Smooth muscle cell (in vitro differentiated cells): ENCODE measurements at regions not wholly inside any gene's neighbourhood (a gene's known extent, or its start where the extent isn't known, plus 50 kb on each side); places are given as distances from the start of the nearest gene placed in this dataset.

Source experiments
- DNase-seq: peaks from one replicate; lab custom pipeline; 2025; ENCODE audit not compliant: unreplicated experiment; lab: John Stamatoyannopoulos, UW
- H2AFZ ChIP-seq: fragments of 200-600 bp; sonication (generic); 2 replicates; pipeline ENCODE4 v1.6.0; 2016; ENCODE audit warnings: antibody characterized with exemption, low read depth, mild to moderate bottlenecking
- H3F3A ChIP-seq: fragments of 200-600 bp; sonication (generic); 2 replicates; pipeline ENCODE4 v1.6.0; 2017; ENCODE audit warnings: antibody characterized with exemption, low read depth
- H3K27ac ChIP-seq: fragments of 200-600 bp; sonication (generic); 2 replicates; pipeline ENCODE4 v1.5.1; 2016; ENCODE audit warnings: low read depth, mild to moderate bottlenecking
- H3K27me3 ChIP-seq: fragments of 200-600 bp; sonication (generic); 2 replicates; pipeline ENCODE4 v1.6.1; 2016; ENCODE audit warnings: low read depth, mild to moderate bottlenecking
- H3K36me3 ChIP-seq: fragments of 200-600 bp; sonication (generic); 2 replicates; pipeline ENCODE4 v1.5.1; 2016; ENCODE audit warnings: low read depth
- H3K4me1 ChIP-seq: fragments of 200-600 bp; sonication (generic); 2 replicates; pipeline ENCODE4 v1.5.1; 2016; ENCODE audit warnings: low read depth
- H3K4me2 ChIP-seq: fragments of 200-600 bp; sonication (generic); 2 replicates; pipeline ENCODE4 v1.6.0; 2016; ENCODE audit warnings: mild to moderate bottlenecking
- H3K4me3 ChIP-seq: fragments of 200-600 bp; sonication (generic); 2 replicates; pipeline ENCODE4 v1.5.1; 2016; ENCODE audit warnings: mild to moderate bottlenecking
- H3K79me2 ChIP-seq: fragments of 200-600 bp; sonication (generic); 2 replicates; pipeline ENCODE4 v1.6.0; 2016; ENCODE audit warnings: low read depth, mild to moderate bottlenecking
- H3K9ac ChIP-seq: fragments of 200-600 bp; sonication (generic); 2 replicates; pipeline ENCODE4 v1.6.0; 2016; ENCODE audit warnings: low read depth
- H3K9me3 ChIP-seq: fragments of 200-600 bp; sonication (generic); replicated peaks from 2 replicates; pipeline ENCODE4 v1.5.1; 2016; ENCODE audit warnings: low read depth
- H4K20me1 ChIP-seq: fragments of 200-600 bp; sonication (generic); 2 replicates; pipeline ENCODE4 v1.6.0; 2016; ENCODE audit warnings: low read depth
- CTCF ChIP-seq: fragments of 200-600 bp; sonication (generic); IDR thresholded peaks from 2 replicates; pipeline ENCODE4 v1.5.1; 2017; ENCODE audit warnings: borderline replicate concordance, mild to moderate bottlenecking, antibody characterized with exemption; ENCODE audit not compliant: insufficient read depth, poor library complexity, severe bottlenecking
- WGBS: methylation state at CpG from one replicate; pipeline ENCODE4 v1.1.7; 2016; ENCODE audit warnings: low lambda C conversion rate; 5-methylcytosine and 5-hydroxymethylcytosine counted together

- no peak for TF ChIP-seq CTCF
- Histone ChIP-seq H3K36me3 (no peaks in the 10 kb centered on the region), H4K20me1 (no peaks in the 10 kb centered on the region), H2AFZ (no peak overlapping the region), H3K4me2 (no peak overlapping the region), H3K4me1 (no peaks in the 10 kb centered on the region), H3K4me3 (no peak overlapping the region), H3K27ac (no peak overlapping the region), H3K9ac (no peak overlapping the region), H3K9me3 (no peaks in the 10 kb centered on the region), H3K27me3 (no peaks in the 10 kb centered on the region), H3K79me2 (no peaks in the 10 kb centered on the region), H3F3A (no peaks in the 10 kb centered on the region)
- DNase-seq, result no peak
Measured at GRCh38 chr3:167106456-167106855, 273.6 kb downstream of the ZBBX start.

- H2AFZ ChIP-seq, result no peak overlapping the region
- no peak overlapping the region for H3K9ac ChIP-seq
- H3K4me1 ChIP-seq, result no peaks in the 10 kb centered on the region
- no peak for DNase-seq
- H3K9me3 ChIP-seq, result no peaks in the 10 kb centered on the region
- no peaks in the 10 kb centered on the region for H3K36me3 ChIP-seq
- WGBS, result 63% methylated on average over 1 of the region's 1 CpG
- H3K4me3 ChIP-seq, result no peak overlapping the region
- H3K79me2 ChIP-seq, result no peaks in the 10 kb centered on the region
- H3K27ac ChIP-seq, result no peak overlapping the region
- no peaks in the 10 kb centered on the region for H3K27me3 ChIP-seq
- no peak for TF ChIP-seq CTCF
- H3K4me2 ChIP-seq, result no peak overlapping the region
- no peaks in the 10 kb centered on the region for H3F3A ChIP-seq
- no peaks in the 10 kb centered on the region for H4K20me1 ChIP-seq
Measured at GRCh38 chr3:167102071-167102470, 278.0 kb downstream of the ZBBX start.

- Histone ChIP-seq H3K4me1 (no peaks in the 10 kb centered on the region), H3K79me2 (no peaks in the 10 kb centered on the region), H3K9me3 (no peaks in the 10 kb centered on the region), H3F3A (no peaks in the 10 kb centered on the region), H3K9ac (no peak overlapping the region), H2AFZ (no peak overlapping the region), H3K4me3 (no peak overlapping the region), H3K27ac (no peak overlapping the region), H4K20me1 (no peaks in the 10 kb centered on the region), H3K27me3 (no peaks in the 10 kb centered on the region), H3K4me2 (no peak overlapping the region), H3K36me3 (no peaks in the 10 kb centered on the region)
- 58% methylated on average over 1 of the region's 1 CpG for WGBS
- TF ChIP-seq CTCF, result no peak
- no peak for DNase-seq
Measured at GRCh38 chr3:167100651-167101050, 279.4 kb downstream of the ZBBX start.

GRCh38 chr3:167100200-167100599, 279.9 kb downstream of the ZBBX start:
- no peak for DNase-seq
- WGBS, result 95% methylated on average over 2 of the region's 2 CpGs
- H3K79me2 ChIP-seq, result no peaks in the 10 kb centered on the region
- H2AFZ ChIP-seq, result no peak overlapping the region
- no peaks in the 10 kb centered on the region for H4K20me1 ChIP-seq
- H3K4me2 ChIP-seq, result no peak overlapping the region
- H3K9me3 ChIP-seq, result no peaks in the 10 kb centered on the region
- no peak overlapping the region for H3K4me3 ChIP-seq
- H3K36me3 ChIP-seq, result no peaks in the 10 kb centered on the region
- H3K27me3 ChIP-seq, result no peaks in the 10 kb centered on the region
- H3K4me1 ChIP-seq, result no peaks in the 10 kb centered on the region
- H3K9ac ChIP-seq, result no peak overlapping the region
- no peak overlapping the region for H3K27ac ChIP-seq
- H3F3A ChIP-seq, result no peaks in the 10 kb centered on the region
- no peak for TF ChIP-seq CTCF
